Activated T-cell treated with anti-CD3 and anti-CD28 coated beads, Interleukin-2, amount 50 U/mL, for 48 hours (primary cell): ENCODE measurements at regions not wholly inside any gene's neighbourhood (a gene's known extent, or its start where the extent isn't known, plus 50 kb on each side); places are given as distances from the start of the nearest gene placed in this dataset.

Source experiments
- DNase-seq, 2 experiments: peaks; one replicate each; pipeline ENCODE4 v3.0.0-alpha.2; 2020

DNA sequence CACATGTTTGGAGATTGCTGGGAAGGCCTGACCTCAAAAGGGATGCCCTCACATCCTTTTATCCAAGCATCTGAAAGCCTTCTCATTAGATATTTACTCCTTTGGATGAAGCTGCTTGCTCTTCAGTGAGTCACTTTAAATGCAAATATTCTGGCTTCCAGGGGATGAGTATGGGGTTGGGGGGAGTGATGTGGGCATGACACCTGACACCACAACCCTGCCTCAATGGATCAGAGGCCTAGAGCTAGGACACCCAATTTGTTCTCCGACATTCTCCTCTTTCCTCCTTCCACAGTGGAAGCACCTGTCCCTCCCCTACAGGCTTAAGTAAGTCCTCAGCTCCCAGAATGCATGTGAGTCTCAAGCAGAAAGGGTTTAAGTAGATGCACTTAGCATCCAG, 238.3 kb downstream of the OMA1 start:
- no peak for DNase-seq

GRCh38 chr1:58307431-58307830, 239.1 kb downstream of the OMA1 start:
- no peak for DNase-seq

DNA sequence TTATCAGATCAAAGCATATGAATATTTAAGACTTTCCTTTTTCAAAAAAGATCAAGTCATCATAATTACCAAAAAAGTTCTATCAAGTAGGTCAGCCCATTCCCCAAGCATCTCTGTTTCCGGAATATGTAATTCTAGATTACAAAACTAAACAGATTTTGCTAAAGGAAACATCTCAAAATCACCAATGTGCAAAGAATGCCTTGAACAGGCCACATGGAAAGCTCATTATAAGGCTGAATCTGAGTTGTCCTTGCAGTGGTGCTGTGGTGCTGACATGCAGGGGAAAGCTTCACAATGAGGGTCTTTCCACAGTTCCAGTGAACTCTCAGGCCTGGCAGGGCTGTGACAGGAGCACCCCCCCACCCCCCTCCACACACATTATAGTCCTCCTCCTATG, 240.9 kb downstream of the OMA1 start:
- no peak for DNase-seq

DNA sequence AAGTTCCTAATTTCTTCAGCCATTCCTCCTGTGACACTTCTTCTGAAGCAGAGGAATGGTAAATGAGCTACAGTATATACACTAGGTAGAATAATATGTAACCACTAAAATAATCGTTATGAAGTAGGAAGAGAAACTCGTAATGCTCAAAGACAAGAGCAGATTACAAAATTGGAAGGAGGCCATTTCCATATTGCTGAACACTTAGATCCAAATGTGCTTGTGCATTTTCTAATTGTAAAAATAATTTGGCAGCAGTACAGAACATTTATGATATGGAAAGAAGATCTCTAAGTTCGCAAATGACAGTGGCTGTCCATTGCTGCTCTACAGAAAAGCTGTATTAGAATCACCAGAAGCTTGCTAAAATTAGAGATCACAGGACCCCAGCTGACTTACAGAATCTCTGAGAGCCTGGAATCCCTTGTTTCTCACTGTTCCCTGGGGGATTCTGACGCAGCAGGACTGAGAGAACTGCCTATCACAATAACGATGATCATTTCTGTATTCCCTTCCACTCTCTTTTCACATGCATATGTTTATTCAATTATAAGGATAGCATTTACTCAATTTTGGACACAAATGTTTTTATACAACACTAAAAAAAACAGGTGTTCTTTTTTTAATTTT, 242.1 kb downstream of the OMA1 start:
- no peak for DNase-seq

- DNase-seq: no peak
These were observed 242.7 kb downstream of the OMA1 start for GRCh38 chr1:58303841-58304240.

DNA sequence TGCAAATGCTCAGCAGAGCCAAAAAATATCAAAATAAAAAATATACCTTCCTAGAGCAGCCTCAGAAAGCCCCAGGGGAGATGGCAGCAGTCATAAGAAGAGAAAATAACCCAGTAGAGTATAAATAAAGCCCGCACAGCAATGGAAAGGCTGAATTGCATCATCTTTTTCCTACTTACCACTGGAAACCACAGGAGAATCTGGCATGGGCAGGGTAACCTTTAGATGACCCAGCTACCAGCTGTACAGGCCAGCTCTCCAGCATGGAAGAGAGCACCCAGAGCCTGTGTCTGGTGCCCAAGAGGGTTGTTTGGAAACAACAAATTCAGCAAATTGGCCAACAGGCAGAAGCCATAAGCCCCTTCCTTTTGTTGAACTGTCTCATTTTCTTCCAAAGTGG, 253.1 kb downstream of the OMA1 start:
- no peak for DNase-seq

- no peak for DNase-seq
These were observed 255.7 kb downstream of the OMA1 start for GRCh38 chr1:58290685-58291372.

GRCh38 chr1:58288624-58289142, 257.8 kb downstream of the OMA1 start:
- DNase-seq: no peak

DNA sequence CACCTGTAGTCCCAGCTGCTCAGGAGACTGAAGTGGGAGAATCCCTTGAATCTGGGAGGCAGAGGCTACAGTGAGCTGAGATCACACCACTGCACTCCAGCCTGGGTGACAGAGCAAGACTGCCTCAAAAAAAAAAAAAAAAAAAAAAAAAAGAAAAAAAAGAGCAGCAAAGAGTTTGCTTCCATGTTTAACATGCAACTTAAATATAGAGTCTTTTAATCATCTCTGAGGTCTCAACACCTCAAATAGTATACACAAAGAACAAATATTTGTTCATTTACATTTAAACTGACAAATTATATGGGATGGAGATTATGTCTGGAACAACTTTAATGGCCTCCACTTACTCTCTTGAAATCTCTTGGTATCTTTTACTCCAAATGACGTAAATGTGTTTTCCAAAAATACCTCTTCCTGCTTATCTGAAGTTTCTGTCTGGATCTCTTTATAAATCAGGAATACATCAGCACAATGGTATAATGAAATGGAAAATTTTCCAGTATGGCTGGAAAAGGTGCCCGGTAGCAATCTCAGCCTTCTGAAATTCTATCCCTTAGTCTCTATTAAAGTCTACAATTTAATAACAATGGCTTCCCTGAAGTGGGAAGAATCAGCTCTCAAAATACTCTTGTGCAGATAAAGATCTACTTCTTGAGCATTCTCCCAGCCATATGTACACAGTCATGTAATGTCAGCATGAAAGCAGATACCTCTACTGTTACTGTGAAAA, 258.5 kb downstream of the OMA1 start:
- no peak for DNase-seq

- DNase-seq: no peak
These were observed 262.4 kb downstream of the OMA1 start for GRCh38 chr1:58284225-58284510.

DNA sequence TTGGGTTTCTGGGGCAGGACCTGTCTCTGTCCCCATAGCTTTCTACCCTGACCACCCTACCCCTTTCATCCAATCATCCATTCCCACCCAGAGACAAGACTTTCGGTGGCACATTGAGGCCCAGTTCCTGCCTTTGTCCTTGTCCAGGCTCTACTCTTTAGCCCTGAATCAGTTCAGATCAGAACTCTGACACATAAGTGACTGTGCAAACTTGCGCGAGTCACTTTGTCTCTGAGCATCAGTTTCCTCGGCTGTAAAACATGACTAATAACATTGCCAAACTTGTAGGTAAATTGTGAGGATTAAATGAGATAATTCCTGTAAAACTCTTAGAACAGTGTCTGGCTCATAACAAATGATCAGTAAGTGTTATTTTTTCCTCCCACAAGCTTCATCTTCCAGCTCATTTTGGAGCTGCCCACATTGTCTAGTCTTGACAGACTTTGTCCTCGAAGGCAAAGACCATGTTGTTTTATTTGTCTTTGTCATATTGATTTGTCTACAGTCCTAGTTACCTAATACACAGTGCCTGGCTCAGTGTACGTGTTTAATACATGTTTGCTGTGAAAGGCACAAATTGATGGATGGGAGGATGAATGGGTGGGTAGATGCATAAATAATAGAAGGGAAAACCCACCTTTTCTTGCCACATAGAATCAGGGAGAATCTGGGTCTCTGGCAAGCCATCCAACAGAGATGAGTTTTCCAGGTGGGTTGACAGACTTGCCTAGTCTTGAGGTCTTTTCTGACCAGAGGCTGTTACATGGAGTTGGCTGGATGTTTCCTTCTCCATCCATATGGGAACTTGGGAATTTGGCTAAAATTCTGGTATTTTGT, 262.9 kb downstream of the OMA1 start:
- peak in 1 of 2 experiments; percentile 17 for DNase-seq

GRCh38 chr1:58282623-58283387, 263.7 kb downstream of the OMA1 start:
- DNase-seq: no peak

GRCh38 chr1:58266242-58266641, 280.3 kb downstream of the OMA1 start:
- DNase-seq: no peak

- no peak for DNase-seq
These were observed 282.1 kb downstream of the OMA1 start for GRCh38 chr1:58264462-58264861.

DNA sequence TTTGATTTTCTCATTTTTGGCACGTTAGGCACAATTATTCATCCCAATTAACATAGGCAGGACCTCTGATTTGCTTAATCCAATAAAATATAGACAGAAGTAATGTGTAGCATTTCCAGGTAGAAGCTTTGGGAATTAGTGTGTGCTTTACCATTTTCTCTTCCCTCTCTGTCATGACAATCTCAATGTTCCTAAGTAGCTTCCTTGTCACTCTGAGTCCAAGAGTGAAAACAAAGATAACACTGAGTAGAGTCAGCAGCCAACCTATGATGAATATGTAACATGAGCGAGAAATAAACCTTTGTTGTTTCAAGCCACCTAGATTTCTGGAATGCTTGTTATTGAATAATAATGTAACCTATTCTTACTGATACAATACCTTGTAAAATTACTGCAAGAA, 283.8 kb downstream of the OMA1 start:
- DNase-seq: no peak

DNA sequence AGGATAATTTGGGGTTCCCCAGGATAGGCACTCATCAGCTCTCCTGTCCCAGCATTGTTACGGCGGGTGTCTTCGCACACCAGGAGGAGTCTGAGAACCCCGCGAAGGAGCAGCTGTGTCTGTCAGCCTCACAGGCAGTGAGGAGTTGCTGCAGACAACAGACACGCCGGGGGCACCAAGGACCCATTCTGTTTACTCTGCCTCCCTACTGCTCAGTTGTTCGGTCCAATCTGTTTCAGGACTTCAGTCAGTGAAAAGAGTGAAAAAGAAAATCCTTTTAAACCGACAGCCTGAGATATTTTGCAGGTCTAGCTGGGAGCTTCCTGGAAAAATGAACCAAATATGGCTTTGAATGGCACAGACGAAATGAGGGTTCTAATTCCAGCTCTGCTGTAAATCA, 288.4 kb downstream of the OMA1 start:
- DNase-seq: no peak

DNA sequence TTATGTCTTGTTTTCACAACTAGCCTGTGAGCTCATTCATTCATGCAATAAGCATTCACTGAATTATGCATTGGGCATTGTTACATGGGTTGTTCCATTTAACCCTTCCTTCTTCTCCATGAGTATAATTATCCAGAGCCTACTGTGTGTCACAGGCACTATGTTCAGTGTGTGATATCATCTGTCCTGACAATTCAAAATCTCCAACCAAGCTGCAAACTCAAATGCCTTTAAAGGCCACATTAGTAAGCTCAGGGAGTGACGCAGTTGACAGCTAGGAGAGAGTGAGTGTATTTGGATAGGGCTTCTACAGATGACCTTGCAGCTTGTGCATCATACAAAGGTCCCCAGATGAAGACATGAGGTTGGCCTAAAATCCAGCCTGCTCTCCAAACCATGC, 289.5 kb downstream of the OMA1 start:
- DNase-seq: no peak

DNA sequence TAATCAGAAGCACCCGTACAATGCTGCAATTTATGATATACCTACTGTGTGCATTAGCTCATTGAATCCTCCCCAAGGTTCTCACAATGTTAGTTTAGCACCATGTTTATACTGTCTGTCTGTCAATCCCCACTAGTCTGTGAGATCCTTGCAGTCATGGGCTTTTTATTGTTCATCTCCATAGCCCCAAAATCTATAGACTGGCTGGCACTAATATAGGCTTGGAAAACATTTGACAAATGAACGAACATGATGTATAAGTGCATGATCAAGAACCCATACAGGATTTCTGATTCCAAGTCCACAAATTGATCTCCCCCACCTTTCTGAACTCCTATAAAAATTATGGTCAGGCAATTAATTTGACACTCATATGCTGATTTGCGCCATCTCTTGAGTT, 290.0 kb downstream of the OMA1 start:
- no peak for DNase-seq

GRCh38 chr1:58256041-58256440, 290.5 kb downstream of the OMA1 start:
- no peak for DNase-seq

DNA sequence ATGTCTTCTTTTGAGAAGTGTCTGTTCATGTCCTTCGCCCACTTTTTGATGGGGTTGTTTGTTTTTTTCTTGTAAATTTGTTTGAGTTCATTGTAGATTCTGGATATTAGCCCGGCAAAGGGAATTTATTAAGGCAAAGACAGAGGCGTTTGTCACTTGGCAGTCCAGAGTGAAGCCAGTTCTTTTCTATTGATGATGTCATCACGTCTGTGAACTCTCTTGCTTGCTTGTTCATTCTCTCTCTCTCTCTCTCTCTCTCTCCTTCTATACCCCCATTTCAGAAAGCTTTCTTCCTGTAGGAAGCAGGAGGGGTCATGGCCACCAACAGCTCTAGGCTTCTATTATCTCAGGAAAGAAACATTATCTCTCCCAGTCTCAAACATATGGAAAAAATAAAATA, 291.3 kb downstream of the OMA1 start:
- no peak for DNase-seq

DNA sequence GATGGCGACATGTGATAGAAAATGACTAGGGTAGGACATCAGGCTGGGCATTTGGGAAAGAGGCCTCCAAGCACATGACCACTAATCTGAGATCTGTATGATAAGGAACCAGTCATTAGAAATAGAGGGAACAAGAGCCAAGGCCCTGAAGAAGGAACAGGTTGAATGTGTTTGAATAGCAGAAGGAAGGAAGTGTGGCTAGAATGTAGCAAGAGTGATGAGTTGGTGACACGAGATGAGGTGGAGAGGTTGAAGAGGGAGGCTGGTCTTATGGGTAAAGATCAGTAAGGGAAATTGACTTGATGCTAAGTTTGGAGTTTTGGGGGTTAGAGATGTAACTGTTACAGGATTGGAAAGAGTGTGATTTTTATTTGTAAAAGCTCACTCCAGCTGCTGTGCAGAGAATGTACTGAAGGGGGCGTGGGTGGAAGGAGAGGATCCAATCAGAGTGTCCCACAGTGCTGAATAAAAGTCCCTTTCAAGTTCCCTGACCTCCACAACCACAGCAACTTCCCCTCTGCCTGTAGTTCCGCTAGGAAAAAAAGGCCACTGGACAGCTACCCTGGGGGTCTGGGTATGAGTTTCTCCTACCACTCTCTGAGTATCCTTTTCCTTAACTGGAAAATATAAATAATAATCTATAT, 295.0 kb downstream of the OMA1 start:
- no peak for DNase-seq

DNA sequence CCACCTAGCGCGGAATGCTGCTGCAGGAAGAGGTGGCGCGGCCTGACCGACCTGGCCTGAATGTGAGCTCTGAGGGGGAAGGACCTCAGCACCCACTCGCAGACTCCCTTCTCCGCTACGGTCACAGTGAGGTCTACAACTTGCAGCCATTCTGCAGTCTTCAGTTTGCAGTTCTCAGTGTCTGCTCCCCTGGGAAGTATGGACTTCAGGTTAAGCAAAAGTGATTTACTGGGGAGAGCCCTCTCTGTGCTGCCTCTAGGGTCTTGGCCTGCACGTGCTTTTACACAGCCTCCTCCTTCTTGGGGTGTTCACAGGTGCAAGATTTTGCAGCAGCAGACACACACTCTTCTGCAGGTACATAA, 296.0 kb downstream of the OMA1 start:
- DNase-seq: no peak
